HCT116 (cell line): ENCODE measurements at regions not wholly inside any gene's neighbourhood (a gene's known extent, or its start where the extent isn't known, plus 50 kb on each side); places are given as distances from the start of the nearest gene placed in this dataset.

Experiments
- ATAC-seq: fragments of 200-7000 bp; cut with Tn5 transposase; 2 replicates; pipeline ENCODE4 v1.9.1; 2020; ENCODE audit warnings: mild to moderate bottlenecking, moderate library complexity
- BruUV-seq: library from RNA; stranded (reverse); fragments of 400-500 nt; replicated peaks from 2 replicates; lab custom pipeline; 2021; lab: Mats Ljungman, UMichigan
- CTCF ChIA-PET: fragments of 300-600 bp; sonication (Branson Sonifier 250); formaldehyde crosslinking; loops from one replicate; lab custom pipeline; 2021; ENCODE audit warnings: antibody characterized with exemption; lab: Charles Lee
- POLR2A ChIA-PET: fragments of 300-600, 350-600 bp; sonication (Branson Sonifier 250); formaldehyde crosslinking; loops from one replicate; lab custom pipeline; 2021; ENCODE audit warnings: antibody characterized with exemption; lab: Charles Lee
- RAD21 ChIA-PET, 2 experiments: fragments of 300-600 bp; sonication (Branson Sonifier 250); formaldehyde crosslinking; loops; one replicate each; lab custom pipeline; 2023; ENCODE audit warnings: low total read pairs in 2 of 2; ENCODE audit not compliant: uncharacterized antibody in 2 of 2, unreplicated experiment in 2 of 2, low non-redundant PET in 1 of 2; lab: Charles Lee
- DNase-seq: peaks from one replicate; pipeline ENCODE4 v3.0.0-alpha.2; 2010; ENCODE audit warnings: low read depth, low spot score
- H2AFZ ChIP-seq: fragments of 200-600 bp; shearing (Covaris generic), sonication (generic); 2 replicates; pipeline ENCODE4 v1.6.1; 2017; ENCODE audit warnings: low read depth, mixed run types, mixed read lengths, antibody characterized with exemption, low read length; ENCODE audit not compliant: poor library complexity, severe bottlenecking
- H3K27ac ChIP-seq: 2 replicates; pipeline ENCODE4 v1.5.1; 2012; ENCODE audit warnings: low read depth, low read length
- H3K27me3 ChIP-seq: fragments of 200-600 bp; sonication (generic); 2 replicates; pipeline ENCODE4 v1.6.1; 2016; ENCODE audit warnings: mixed run types, low read length, mixed read lengths; ENCODE audit not compliant: insufficient read depth
- H3K36me3 ChIP-seq, 2 experiments: fragments of 200-500 bp in 1 of 2; fragments of 200-600 bp in 1 of 2; sonication (Bioruptor generic) in 1 of 2; sonication (generic) in 1 of 2; 2 replicates each; pipeline versions ENCODE4 v1.5.1 to v1.6.1; 2014 to 2016; ENCODE audit warnings: low read length in 2 of 2, inconsistent platforms in 1 of 2, mixed read lengths in 1 of 2, mixed run types in 1 of 2; ENCODE audit not compliant: insufficient read depth in 2 of 2, control insufficient read depth in 1 of 2
- H3K4me1 ChIP-seq, 2 experiments: fragments of 200-600 bp in 1 of 2; sonication (generic) in 1 of 2; 2 replicates each; pipeline versions ENCODE4 v1.5.1 to v1.6.1; 2012 to 2017; ENCODE audit warnings: low read length in 2 of 2, inconsistent platforms in 1 of 2, mild to moderate bottlenecking in 1 of 2, mixed read lengths in 1 of 2, mixed run types in 1 of 2, moderate library complexity in 1 of 2; ENCODE audit not compliant: insufficient read depth in 2 of 2, control insufficient read depth in 1 of 2
- H3K4me2 ChIP-seq: fragments of 200-600 bp; sonication (generic); 2 replicates; pipeline ENCODE4 v1.6.1; 2017; ENCODE audit warnings: mixed run types, low read length, mixed read lengths
- H3K4me3 ChIP-seq, 2 experiments: fragments of 200-600 bp in 1 of 2; sonication (generic) in 1 of 2; replicated peaks in 1 of 2; 2 replicates each; pipeline ENCODE4 v1.5.1; 2011 to 2016; ENCODE audit warnings: low read length in 2 of 2, control low read depth in 1 of 2, low read depth in 1 of 2, mild to moderate bottlenecking in 1 of 2, mixed read lengths in 1 of 2, mixed run types in 1 of 2
- H3K79me2 ChIP-seq: fragments of 200-600 bp; sonication (generic); 2 replicates; pipeline ENCODE4 v1.6.1; 2017; ENCODE audit warnings: mild to moderate bottlenecking, mixed run types, low read length, moderate library complexity, mixed read lengths; ENCODE audit not compliant: insufficient read depth
- H3K9ac ChIP-seq: fragments of 200-600 bp; sonication (generic); 2 replicates; pipeline ENCODE4 v1.6.1; 2016; ENCODE audit warnings: low read length, mixed read lengths
- H3K9me2 ChIP-seq: fragments of 200-600 bp; sonication (generic), shearing (Covaris generic); 2 replicates; pipeline ENCODE4 v1.6.1; 2017; ENCODE audit warnings: mixed run types, mild to moderate bottlenecking, moderate library complexity; ENCODE audit not compliant: insufficient read depth
- H3K9me3 ChIP-seq, 2 experiments: fragments of 200-500 bp in 1 of 2; fragments of 200-600 bp in 1 of 2; sonication (Bioruptor generic) in 1 of 2; sonication (generic) in 1 of 2; 2 replicates each; pipeline ENCODE4 v1.6.1; 2014 to 2017; ENCODE audit warnings: low read length in 2 of 2, mixed read lengths in 2 of 2, inconsistent platforms in 1 of 2, low read depth in 1 of 2, mild to moderate bottlenecking in 1 of 2, mixed run types in 1 of 2, moderate library complexity in 1 of 2; ENCODE audit not compliant: control insufficient read depth in 1 of 2, insufficient read depth in 1 of 2
- H4K20me1 ChIP-seq: fragments of 200-600 bp; sonication (generic), shearing (Covaris generic); 2 replicates; pipeline ENCODE4 v1.6.1; 2017; ENCODE audit warnings: mixed run types, mild to moderate bottlenecking, moderate library complexity; ENCODE audit not compliant: insufficient read depth
- CBX3 ChIP-seq: IDR thresholded peaks from 2 replicates; pipeline ENCODE4 v1.6.1; 2012; ENCODE audit warnings: low read depth
- CEBPB ChIP-seq: IDR thresholded peaks from 2 replicates; pipeline ENCODE4 v1.6.1; 2012; ENCODE audit warnings: low read depth
- CTCF ChIP-seq, 3 experiments: fragments of 200-600 bp in 1 of 3; sonication (generic) in 1 of 3; IDR thresholded peaks in 2 of 3; conservative IDR thresholded peaks in 1 of 3; 2 replicates each; pipeline ENCODE4 v1.5.1; 2012 to 2017; ENCODE audit warnings: low read depth in 2 of 3, low read length in 2 of 3, antibody characterized with exemption in 1 of 3, borderline replicate concordance in 1 of 3, control low read depth in 1 of 3, mild to moderate bottlenecking in 1 of 3, mixed read lengths in 1 of 3, mixed run types in 1 of 3, moderate library complexity in 1 of 3; ENCODE audit not compliant: insufficient read depth in 1 of 3
- EZH2 ChIP-seq: fragments of 200-600 bp; sonication (generic); IDR thresholded peaks from 2 replicates; pipeline ENCODE4 v1.6.1; 2017; ENCODE audit warnings: antibody characterized with exemption, mixed run types
- EZH2phosphoT487 ChIP-seq: fragments of 200-600 bp; IDR thresholded peaks from 2 replicates; pipeline ENCODE4 v1.6.1; 2018; ENCODE audit warnings: antibody characterized with exemption, borderline replicate concordance
- JUND ChIP-seq: IDR thresholded peaks from 2 replicates; pipeline ENCODE4 v1.6.1; 2012
- POLR2A ChIP-seq: IDR thresholded peaks from 2 replicates; pipeline ENCODE4 v1.7.0; 2011; ENCODE audit warnings: borderline replicate concordance; ENCODE audit not compliant: insufficient read depth, insufficient read length; ENCODE audit errors: extremely low read depth
- REST ChIP-seq: IDR thresholded peaks from 2 replicates; pipeline ENCODE4 v1.6.1; 2012; ENCODE audit warnings: low read depth
- SP1 ChIP-seq: IDR thresholded peaks from 2 replicates; pipeline ENCODE4 v1.6.1; 2012; ENCODE audit warnings: low read depth
- SRF ChIP-seq: IDR thresholded peaks from 2 replicates; pipeline ENCODE4 v1.6.1; 2012; ENCODE audit warnings: low read depth
- TCF7L2 ChIP-seq: IDR thresholded peaks from 2 replicates; pipeline ENCODE4 v1.7.0; 2011; ENCODE audit warnings: borderline replicate concordance, inconsistent platforms; ENCODE audit not compliant: insufficient read depth, insufficient read length; ENCODE audit errors: extremely low read depth
- YY1 ChIP-seq: IDR thresholded peaks from 2 replicates; pipeline ENCODE4 v1.6.1; 2011; ENCODE audit warnings: low read length, low read depth, moderate library complexity, mild to moderate bottlenecking; ENCODE audit not compliant: insufficient replicate concordance; ENCODE audit errors: extremely low read depth
- ZBTB33 ChIP-seq: IDR thresholded peaks from 2 replicates; pipeline ENCODE4 v1.6.1; 2011; ENCODE audit warnings: mild to moderate bottlenecking, low read length, moderate library complexity; ENCODE audit not compliant: insufficient replicate concordance; ENCODE audit errors: extremely low read depth
- intact Hi-C: fragments of 100-400 bp; cut with micrococcal nuclease; formaldehyde crosslinking; loops from 2 replicates; pipeline ENCODE4 v1.10.0; 2022

GRCh38 chr2:118219611-118220010, 131.3 kb downstream of the INSIG2 start:
- no peaks in the 10 kb centered on the region for H3K4me1 ChIP-seq
- RAD21 ChIA-PET, result no interaction called here
- POLR2A ChIA-PET, result no interaction called here
- no TSS peak for BruUV-seq
- no peaks in the 10 kb centered on the region for H3K36me3 ChIP-seq
- intact Hi-C loops, result loop anchor here (5.0 kb wide), 1 partner anchor 172 kb away; no protein-coding TSS in a partner anchor
- H3K79me2 ChIP-seq, result no peaks in the 10 kb centered on the region
- TF ChIP-seq YY1, result no peak
- no peak for TF ChIP-seq CEBPB
- no peak for TF ChIP-seq CBX3
- TF ChIP-seq CTCF (IDR thresholded peaks at IDR 0.05 in 2 of 3, conservative IDR thresholded peaks at IDR 0.05 in 1 of 3; ENCODE audit: borderline replicate concordance in 1 of 3, insufficient read depth in 1 of 3, low read depth in 2 of 3, low read length in 2 of 3), result no peak
- TF ChIP-seq REST, result no peak
- TF ChIP-seq EZH2phosphoT487, result no peak
- TF ChIP-seq SP1, result no peak
- TF ChIP-seq TCF7L2, result no peak
- no peak for TF ChIP-seq EZH2
- TF ChIP-seq JUND, result no peak
- no peak for TF ChIP-seq POLR2A
- TF ChIP-seq SRF, result no peak
- TF ChIP-seq ZBTB33, result no peak
- no peaks in the 10 kb centered on the region; a peak in 1 of 4 replicates for H3K9me3 ChIP-seq
- H3K9me2 ChIP-seq, result no peaks in the 10 kb centered on the region
- ATAC-seq (no peak), DNase-seq (no peak)
- CTCF ChIA-PET, result no interaction called here
- H3K27ac ChIP-seq, result no peak overlapping the region
- no peak overlapping the region for H3K4me3 ChIP-seq
- H2AFZ ChIP-seq, result no peak overlapping the region
- H3K4me2 ChIP-seq, result no peak overlapping the region
- no peaks in the 10 kb centered on the region for H3K27me3 ChIP-seq
- H4K20me1 ChIP-seq, result no peaks in the 10 kb centered on the region
- no peak overlapping the region for H3K9ac ChIP-seq
